C1 segment of cervical spinal cord (tissue), 14 donors: ENCODE measurements at regions not wholly inside any gene's neighbourhood (a gene's known extent, or its start where the extent isn't known, plus 50 kb on each side); places are given as distances from the start of the nearest gene placed in this dataset.
A peak's percentile ranks its signal among the peaks of the same experiment; 100 is the strongest.

Experiments
- DNase-seq, 14 donors: peaks; one replicate each; lab custom pipeline; 2025; lab: John Stamatoyannopoulos, UW

DNA sequence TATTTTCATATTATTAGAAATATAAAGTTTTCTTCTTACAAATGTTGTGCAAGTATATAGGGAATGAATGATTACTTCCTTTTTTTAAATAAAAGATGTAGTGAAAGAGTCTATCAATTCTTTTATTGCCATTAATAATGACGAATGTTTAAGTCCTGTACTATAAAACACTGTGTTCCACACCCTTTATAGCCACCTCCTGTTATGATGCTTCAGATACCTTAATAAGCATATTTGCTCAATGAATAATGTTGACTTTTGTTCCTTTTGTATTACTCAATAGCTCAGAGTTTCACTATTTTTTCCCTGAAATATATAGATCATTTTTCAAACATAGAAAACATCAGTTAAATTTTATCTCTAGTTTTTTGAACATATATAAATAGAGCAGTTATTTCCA is 378.2 kb upstream of the THBS1 start:
- DNase-seq: no peak

- no peak for DNase-seq
Measured at GRCh38 chr15:39204031-39204430, 376.8 kb upstream of the THBS1 start.

- DNase-seq: no peak
Measured at GRCh38 chr15:39205081-39205480, 375.8 kb upstream of the THBS1 start.

- no peak for DNase-seq
Measured at GRCh38 chr15:39205506-39206371, 375.1 kb upstream of the THBS1 start.

- no peak for DNase-seq
Measured at GRCh38 chr15:39207532-39208115, 373.3 kb upstream of the THBS1 start.

DNA sequence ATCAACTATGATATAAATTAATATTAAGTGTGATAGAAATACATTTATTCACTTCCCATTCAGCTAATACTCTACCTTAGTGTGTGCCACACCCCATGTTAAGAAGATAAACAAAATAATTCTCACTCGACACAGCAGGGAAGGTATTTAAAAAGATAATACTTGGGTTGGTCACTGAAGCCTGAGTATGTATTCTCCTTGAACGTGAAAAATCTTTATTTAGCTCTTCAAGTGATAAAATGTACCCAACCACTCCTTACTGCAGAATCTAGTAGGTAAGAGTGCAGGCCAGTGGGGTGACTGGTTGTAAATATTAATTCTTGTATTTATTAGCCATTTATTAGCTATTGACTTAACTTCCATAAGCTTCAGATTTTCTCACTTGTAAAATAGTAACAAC is 372.7 kb upstream of the THBS1 start:
- DNase-seq: no peak

- DNase-seq: no peak
Measured at GRCh38 chr15:39209548-39210211, 371.2 kb upstream of the THBS1 start.

- no peak for DNase-seq
Measured at GRCh38 chr15:39211108-39211979, 369.5 kb upstream of the THBS1 start.

DNA sequence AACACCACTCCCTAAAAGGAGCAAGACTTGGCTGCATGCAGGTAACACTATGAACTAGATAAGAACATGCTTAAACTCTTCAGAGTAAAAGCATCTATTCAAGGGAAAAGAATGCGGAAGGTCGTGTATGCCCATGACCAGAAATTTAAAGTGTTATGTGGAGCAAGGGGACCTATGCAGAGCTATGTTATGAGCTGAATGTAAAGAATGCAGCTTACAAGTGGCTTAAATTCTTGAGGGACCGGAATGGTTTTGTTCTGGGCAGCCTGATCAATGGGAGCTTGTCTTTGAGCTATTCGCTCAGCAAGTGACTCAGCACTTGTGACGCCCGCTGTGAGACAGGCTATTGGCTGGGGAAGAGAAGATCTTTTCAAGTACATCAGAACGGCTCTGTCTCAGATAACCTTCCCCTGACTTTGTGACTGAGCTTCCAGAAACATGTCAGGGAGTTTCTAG is 367.5 kb upstream of the THBS1 start:
- DNase-seq: peak in 4 of 14 donors; percentile 2 to 58 (median 22)

GRCh38 chr15:39215015-39215414 is 365.9 kb upstream of the THBS1 start:
- DNase-seq: no peak

GRCh38 chr15:39216816-39217215 is 364.1 kb upstream of the THBS1 start:
- no peak for DNase-seq

GRCh38 chr15:39219608-39220007 is 361.3 kb upstream of the THBS1 start:
- no peak for DNase-seq

DNA sequence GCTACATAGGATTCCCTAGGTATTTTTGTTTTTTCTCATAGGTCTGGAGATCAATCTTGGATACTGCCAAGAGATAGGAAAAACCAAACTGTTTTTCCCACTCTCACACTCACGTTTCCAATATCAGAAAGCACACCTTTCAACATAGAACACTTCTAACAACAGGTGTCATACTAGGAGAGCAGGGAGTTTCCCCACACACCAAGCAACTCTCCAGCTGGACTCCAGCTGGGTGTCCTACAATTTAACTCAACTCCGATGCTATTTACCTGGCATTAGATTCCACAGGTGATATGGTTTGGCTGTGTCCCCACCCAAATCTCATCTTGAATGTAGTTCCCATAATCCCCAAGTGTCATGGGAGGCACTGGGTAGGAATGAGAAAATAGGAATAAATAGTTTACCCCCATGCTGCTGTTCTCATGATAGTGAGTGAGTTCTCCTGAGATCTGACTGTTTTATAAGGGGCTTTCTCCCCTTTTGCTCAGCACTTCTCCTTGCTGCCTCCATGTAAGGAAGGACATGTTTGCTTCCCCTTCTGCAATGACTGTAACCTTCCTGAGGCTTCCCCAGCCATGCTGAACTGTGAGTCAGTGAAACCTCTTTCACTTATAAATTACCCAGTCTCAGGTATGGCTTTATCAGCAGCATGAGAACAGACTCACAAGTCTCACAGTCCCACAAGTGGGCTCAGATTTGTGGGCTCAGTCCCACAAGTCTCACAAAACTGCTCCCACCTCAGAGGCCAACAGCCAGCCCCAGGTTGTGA is 354.5 kb upstream of the THBS1 start:
- no peak for DNase-seq

DNA sequence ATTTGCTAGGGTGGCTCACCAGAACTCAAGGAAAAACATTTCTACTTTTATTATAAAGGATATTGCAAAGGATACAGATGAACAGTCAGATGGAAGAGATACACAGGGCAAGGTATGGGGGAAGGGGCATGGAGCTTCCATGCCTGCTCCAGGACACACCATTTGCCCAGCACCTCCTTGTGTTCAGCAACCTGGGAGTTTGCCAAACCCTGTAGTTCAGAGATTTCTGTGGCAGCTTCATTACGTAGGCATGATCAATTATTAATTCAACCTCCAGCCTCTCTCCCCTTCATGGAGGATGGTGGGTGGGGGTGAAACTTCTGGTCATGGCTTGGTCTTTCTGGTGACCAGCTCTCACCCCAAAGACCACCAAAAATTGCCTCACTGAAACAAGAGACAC is 353.9 kb upstream of the THBS1 start:
- no peak for DNase-seq

GRCh38 chr15:39228889-39229288 is 352.0 kb upstream of the THBS1 start:
- no peak for DNase-seq

DNA sequence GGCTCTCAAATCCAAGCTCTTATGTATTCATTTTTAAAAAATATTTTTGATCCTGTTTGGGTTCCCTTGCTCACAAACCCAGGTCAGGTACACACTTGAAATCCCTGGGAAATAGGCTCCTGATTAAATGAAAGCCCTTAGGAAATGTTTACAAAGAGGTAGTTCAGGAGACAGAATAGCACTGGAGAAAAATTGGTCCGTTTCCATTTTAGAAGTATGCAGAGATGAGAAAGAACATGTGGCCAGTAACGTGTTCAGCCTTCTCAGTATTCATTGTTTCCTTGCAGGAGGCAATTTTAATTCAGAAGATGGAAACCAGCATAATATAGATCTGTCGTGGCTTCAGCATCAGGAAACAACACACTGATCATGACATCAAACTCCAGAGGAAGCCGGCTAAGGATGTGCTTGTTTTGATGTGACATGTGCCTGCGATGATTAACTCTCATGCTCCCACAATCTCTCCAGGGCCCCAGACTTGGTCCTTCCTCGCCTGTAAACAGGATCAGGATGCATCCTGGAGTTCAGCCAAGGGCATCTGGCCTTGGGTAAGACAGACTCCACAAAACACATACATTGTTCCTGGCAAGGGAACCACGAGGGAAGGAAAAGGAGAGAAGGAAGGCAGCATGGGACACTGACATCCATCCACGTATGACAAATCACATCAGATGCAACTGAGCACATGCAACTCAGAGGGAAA is 350.5 kb upstream of the THBS1 start:
- DNase-seq: no peak

DNA sequence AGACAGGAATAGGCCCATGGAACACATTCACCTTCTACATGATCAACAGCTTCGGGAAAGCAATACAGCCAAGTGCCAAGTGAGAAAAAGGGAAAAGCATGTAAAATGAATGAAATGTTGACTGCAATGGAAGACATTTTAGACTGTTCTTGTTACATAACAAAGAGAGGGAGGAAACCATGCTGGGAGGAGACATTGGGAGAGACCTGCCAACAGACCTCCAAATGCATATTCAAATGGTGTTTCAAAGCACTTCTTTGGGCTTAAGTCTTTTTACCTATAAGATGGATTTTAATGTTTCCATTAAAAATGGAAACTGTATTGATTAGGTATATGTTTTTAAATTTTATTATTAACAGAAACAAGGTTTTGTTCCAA is 350.0 kb upstream of the THBS1 start:
- no peak for DNase-seq

DNA sequence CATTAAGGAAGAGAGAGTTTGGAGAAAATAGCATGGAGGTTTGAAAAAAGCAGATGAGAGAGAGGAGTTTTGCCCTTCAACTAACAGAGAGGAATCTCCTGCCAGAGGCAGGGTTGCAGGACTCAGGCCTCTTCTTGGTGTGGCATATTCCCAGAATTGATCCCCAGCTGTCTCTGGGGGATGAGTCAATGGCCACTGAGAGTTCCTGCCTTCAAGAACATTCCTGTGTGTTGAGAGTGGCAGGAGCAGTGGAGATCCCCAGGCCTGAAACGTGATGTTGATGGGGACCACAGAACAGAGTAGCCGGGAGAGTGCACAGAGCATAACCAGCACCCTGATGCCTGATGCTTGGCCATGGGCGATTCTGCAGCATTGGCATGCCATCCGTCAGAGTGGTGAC is 348.4 kb upstream of the THBS1 start:
- peak in 1 of 14 donors; percentile 0 for DNase-seq

GRCh38 chr15:39235084-39235795 is 345.6 kb upstream of the THBS1 start:
- no peak for DNase-seq

DNA sequence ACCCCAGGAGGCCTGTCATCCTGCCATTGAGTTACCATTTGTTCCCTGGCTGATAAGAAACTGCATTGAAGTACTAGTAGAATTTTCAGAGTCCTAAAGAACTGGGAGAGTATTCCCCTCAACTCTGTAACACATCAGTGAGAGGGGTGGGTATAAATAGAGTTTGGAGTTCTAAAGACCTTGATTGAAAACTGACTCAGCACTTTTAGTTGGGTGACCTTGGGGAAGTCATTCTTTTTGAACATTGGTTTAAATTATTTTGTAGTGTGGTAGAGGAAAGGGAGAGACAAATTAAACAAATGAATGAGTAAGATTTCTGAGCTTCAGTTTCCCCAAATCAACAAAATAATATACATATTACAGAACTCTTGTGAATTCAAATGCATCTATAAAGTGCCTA is 344.5 kb upstream of the THBS1 start:
- DNase-seq: no peak
